Activated B cell treated with CpG ODN at 0.5 μM for 24 hours (primary cell): ENCODE measurements at regions not wholly inside any gene's neighbourhood (a gene's known extent, or its start where the extent isn't known, plus 50 kb on each side); places are given as distances from the start of the nearest gene placed in this dataset.

Experiments
- ATAC-seq: fragments of 200-7000 bp; cut with Tn5 transposase; one replicate; pipeline ENCODE4 v1.10.0; 2021; ENCODE audit warnings: low read depth, mild to moderate bottlenecking, moderate library complexity
- CTCF ChIA-PET: fragments of 350-600 bp; sonication (Branson Sonifier 250); formaldehyde crosslinking; loops from one replicate; lab custom pipeline; 2021; ENCODE audit warnings: antibody characterized with exemption; lab: Charles Lee
- POLR2A ChIA-PET: fragments of 350-600 bp; sonication (Branson Sonifier 250); formaldehyde crosslinking; loops from one replicate; lab custom pipeline; 2021; ENCODE audit warnings: antibody characterized with exemption; lab: Charles Lee
- DNase-seq: peaks from one replicate; pipeline ENCODE4 v3.0.0; 2022
- H3K27ac Mint-ChIP-seq: one replicate; pipeline ENCODE4 v1.8.0; 2020; ENCODE audit warnings: mixed read lengths
- H3K27me3 Mint-ChIP-seq: one replicate; pipeline ENCODE4 v1.8.0; 2021; ENCODE audit warnings: mixed read lengths
- H3K36me3 Mint-ChIP-seq: one replicate; pipeline ENCODE4 v1.8.0; 2021; ENCODE audit warnings: low read depth, mixed read lengths
- H3K4me1 Mint-ChIP-seq: one replicate; pipeline ENCODE4 v1.8.0; 2021; ENCODE audit warnings: mixed read lengths
- H3K4me3 Mint-ChIP-seq: one replicate; pipeline ENCODE4 v1.8.0; 2020; ENCODE audit warnings: mild to moderate bottlenecking, mixed read lengths
- H3K9me3 Mint-ChIP-seq: one replicate; pipeline ENCODE4 v1.8.0; 2020; ENCODE audit warnings: mixed read lengths
- CTCF ChIP-seq: fragments of 200-600 bp; IDR thresholded peaks from one replicate; pipeline ENCODE4 v1.8.0; 2022; ENCODE audit warnings: antibody characterized with exemption, mild to moderate bottlenecking
- intact Hi-C: fragments of 100-400 bp; cut with micrococcal nuclease; formaldehyde crosslinking; loops from one replicate; pipeline ENCODE4 v1.15.1; 2024

GRCh38 chr5:128703322-128703721 is 165.3 kb upstream of the FBN2 start:
- DNase-seq (no peak), ATAC-seq (no peak)
- Mint-ChIP-seq H3K27ac (no peak overlapping the region), H3K4me3 (no peak overlapping the region), H3K27me3 (no peaks in the 10 kb centered on the region), H3K4me1 (no peaks in the 10 kb centered on the region), H3K36me3 (no peaks in the 10 kb centered on the region), H3K9me3 (peaks cover 2% of the 10 kb centered on the region)
- intact Hi-C loops = no loop called here
- no peak for TF ChIP-seq CTCF
- ChIA-PET POLR2A (no interaction called here), CTCF (no interaction called here)

- no peaks in the 10 kb centered on the region for H3K27me3 Mint-ChIP-seq
- H3K4me3 Mint-ChIP-seq = no peak overlapping the region
- intact Hi-C loops = no loop called here
- no peak for TF ChIP-seq CTCF
- peaks cover 2% of the 10 kb centered on the region for H3K9me3 Mint-ChIP-seq
- H3K36me3 Mint-ChIP-seq = no peaks in the 10 kb centered on the region
- no peaks in the 10 kb centered on the region for H3K4me1 Mint-ChIP-seq
- ChIA-PET CTCF (no interaction called here), POLR2A (no interaction called here)
- no peak for DNase-seq
- no peak overlapping the region for H3K27ac Mint-ChIP-seq
- no peak for ATAC-seq
Measured at GRCh38 chr5:128706269-128706668, 168.2 kb upstream of the FBN2 start.

GRCh38 chr5:128708841-128709240 is 170.8 kb upstream of the FBN2 start:
- CTCF ChIA-PET = no interaction called here
- Mint-ChIP-seq H3K4me3 (no peak overlapping the region), H3K4me1 (no peaks in the 10 kb centered on the region), H3K36me3 (no peaks in the 10 kb centered on the region), H3K27ac (no peak overlapping the region), H3K27me3 (no peaks in the 10 kb centered on the region), H3K9me3 (peaks cover 2% of the 10 kb centered on the region)
- no peak for DNase-seq
- no peak for TF ChIP-seq CTCF
- intact Hi-C loops = no loop called here
- no peak for ATAC-seq
- POLR2A ChIA-PET = no interaction called here

GRCh38 chr5:128711216-128711615 is 173.2 kb upstream of the FBN2 start:
- Mint-ChIP-seq H3K9me3 (no peaks in the 10 kb centered on the region), H3K27me3 (no peaks in the 10 kb centered on the region), H3K4me1 (no peaks in the 10 kb centered on the region), H3K4me3 (no peak overlapping the region), H3K36me3 (no peaks in the 10 kb centered on the region), H3K27ac (no peak overlapping the region)
- DNase-seq (no peak), ATAC-seq (no peak)
- CTCF ChIA-PET = no interaction called here
- POLR2A ChIA-PET = no interaction called here
- TF ChIP-seq CTCF = no peak
- intact Hi-C loops = no loop called here

GRCh38 chr5:128714551-128714950 is 176.5 kb upstream of the FBN2 start:
- POLR2A ChIA-PET = no interaction called here
- Mint-ChIP-seq H3K36me3 (no peaks in the 10 kb centered on the region), H3K4me3 (no peak overlapping the region), H3K4me1 (no peaks in the 10 kb centered on the region), H3K9me3 (no peaks in the 10 kb centered on the region), H3K27me3 (no peaks in the 10 kb centered on the region), H3K27ac (no peak overlapping the region)
- DNase-seq = no peak
- intact Hi-C loops = no loop called here
- CTCF ChIA-PET = no interaction called here
- TF ChIP-seq CTCF = no peak
- no peak for ATAC-seq
